Nephron progenitor cell (in vitro differentiated cells): ENCODE measurements at regions not wholly inside any gene's neighbourhood (a gene's known extent, or its start where the extent isn't known, plus 50 kb on each side); places are given as distances from the start of the nearest gene placed in this dataset.

Source experiments
- DNase-seq: peaks from one replicate; pipeline ENCODE4 v3.0.0; 2021
- H3K27ac Mint-ChIP-seq: 2 replicates; pipeline ENCODE4 v1.8.0; 2021; ENCODE audit warnings: mild to moderate bottlenecking, moderate library complexity, mixed read lengths
- H3K27me3 Mint-ChIP-seq: 2 replicates; pipeline ENCODE4 v1.8.0; 2021; ENCODE audit warnings: mild to moderate bottlenecking, low read depth, mixed read lengths; ENCODE audit not compliant: poor library complexity
- H3K36me3 Mint-ChIP-seq: 2 replicates; pipeline ENCODE4 v1.8.0; 2021; ENCODE audit warnings: low read depth, mixed read lengths
- H3K4me1 Mint-ChIP-seq: 2 replicates; pipeline ENCODE4 v1.8.0; 2021; ENCODE audit warnings: mixed read lengths
- H3K4me3 Mint-ChIP-seq: 2 replicates; pipeline ENCODE4 v1.8.0; 2021; ENCODE audit warnings: mild to moderate bottlenecking, moderate library complexity, mixed read lengths
- H3K9me3 Mint-ChIP-seq: 2 replicates; pipeline ENCODE4 v1.8.0; 2021; ENCODE audit warnings: mild to moderate bottlenecking, moderate library complexity, mixed read lengths
- CTCF ChIP-seq: fragments of 200-600 bp; sonication (generic); IDR thresholded peaks from 2 replicates; pipeline ENCODE4 v1.5.0; 2021; ENCODE audit warnings: antibody characterized with exemption

- H3K4me1 Mint-ChIP-seq, result no peaks in the 10 kb centered on the region
- DNase-seq, result no peak
- H3K27ac Mint-ChIP-seq, result no peak overlapping the region
- no peak for TF ChIP-seq CTCF
- H3K9me3 Mint-ChIP-seq, result no peaks in the 10 kb centered on the region
- no peak overlapping the region for H3K4me3 Mint-ChIP-seq
- H3K27me3 Mint-ChIP-seq, result peaks cover 8% of the 10 kb centered on the region
- H3K36me3 Mint-ChIP-seq, result no peaks in the 10 kb centered on the region
These were observed 78.4 kb upstream of the HTR4 start for GRCh38 chr5:148732692-148733091.

- Mint-ChIP-seq H3K4me3 (no peak overlapping the region), H3K4me1 (no peaks in the 10 kb centered on the region), H3K27ac (no peak overlapping the region), H3K27me3 (peaks cover 8% of the 10 kb centered on the region), H3K9me3 (no peaks in the 10 kb centered on the region), H3K36me3 (no peaks in the 10 kb centered on the region)
- peak; percentile 66 for TF ChIP-seq CTCF
- DNase-seq, result peak; percentile 77
These were observed 79.5 kb upstream of the HTR4 start for GRCh38 chr5:148733601-148734438.

GRCh38 chr5:148734518-148734917, 80.2 kb upstream of the HTR4 start:
- H3K27ac Mint-ChIP-seq, result no peak overlapping the region
- TF ChIP-seq CTCF, result no peak
- H3K4me1 Mint-ChIP-seq, result no peaks in the 10 kb centered on the region
- H3K36me3 Mint-ChIP-seq, result no peaks in the 10 kb centered on the region
- H3K9me3 Mint-ChIP-seq, result no peaks in the 10 kb centered on the region
- no peak overlapping the region for H3K4me3 Mint-ChIP-seq
- no peak for DNase-seq
- peaks cover 8% of the 10 kb centered on the region for H3K27me3 Mint-ChIP-seq

GRCh38 chr5:148735301-148735835, 81.0 kb upstream of the HTR4 start:
- Mint-ChIP-seq H3K9me3 (no peaks in the 10 kb centered on the region), H3K4me3 (no peak overlapping the region), H3K27ac (no peak overlapping the region), H3K4me1 (no peaks in the 10 kb centered on the region), H3K27me3 (peaks cover 8% of the 10 kb centered on the region), H3K36me3 (no peaks in the 10 kb centered on the region)
- no peak for DNase-seq
- TF ChIP-seq CTCF, result no peak

- Mint-ChIP-seq H3K36me3 (no peaks in the 10 kb centered on the region), H3K27ac (no peak overlapping the region), H3K27me3 (peaks cover 9% of the 10 kb centered on the region), H3K4me1 (no peaks in the 10 kb centered on the region), H3K4me3 (no peak overlapping the region), H3K9me3 (no peaks in the 10 kb centered on the region)
- no peak for TF ChIP-seq CTCF
- DNase-seq, result no peak
These were observed 84.7 kb upstream of the HTR4 start for GRCh38 chr5:148739023-148739422.

- no peaks in the 10 kb centered on the region for H3K9me3 Mint-ChIP-seq
- no peak for DNase-seq
- no peak for TF ChIP-seq CTCF
- peaks cover 9% of the 10 kb centered on the region for H3K27me3 Mint-ChIP-seq
- no peaks in the 10 kb centered on the region for H3K36me3 Mint-ChIP-seq
- H3K27ac Mint-ChIP-seq, result no peak overlapping the region
- H3K4me1 Mint-ChIP-seq, result no peaks in the 10 kb centered on the region
- no peak overlapping the region for H3K4me3 Mint-ChIP-seq
These were observed 85.2 kb upstream of the HTR4 start for GRCh38 chr5:148739524-148739923.
